ENCODE measurements at regions not wholly inside any gene's neighbourhood (a gene's known extent, or its start where the extent isn't known, plus 50 kb on each side); places are given as distances from the start of the nearest gene placed in this dataset.
A peak's percentile ranks its signal among the peaks of the same experiment; 100 is the strongest.

GRCh38 chr14:34331728-34332623, 130.1 kb downstream of the SPTSSA start (continued):
- TF ChIP-seq PRPF4 (IDR thresholded peaks at IDR 0.05; ENCODE audit: low read depth, low read length, poor library complexity, severe bottlenecking) (no peak), FLYWCH1 (CRISPR knock-in tag; IDR thresholded peaks at IDR 0.05) (peak; percentile 82; the same call in 1 of the 2 replicates), ZBTB38 (CRISPR knock-in tag; IDR thresholded peaks at IDR 0.05) (no peak), YEATS4 (CRISPR knock-in tag; IDR thresholded peaks at IDR 0.05; ENCODE audit: borderline replicate concordance) (peak; percentile 76), ZNF180 (CRISPR knock-in tag; IDR thresholded peaks at IDR 0.05; ENCODE audit: borderline replicate concordance, low read depth) (0 out of 2 replicates have a peak, but pooled peaks have one; percentile 25), BRD4 (CRISPR knock-in tag; IDR thresholded peaks at IDR 0.05) (peak; percentile 78), ZHX1 (CRISPR knock-in tag; IDR thresholded peaks at IDR 0.05; ENCODE audit: low read depth) (peak; percentile 68; the same call in 1 of the 2 replicates), SPEN (CRISPR knock-in tag; IDR thresholded peaks at IDR 0.05; ENCODE audit: low read depth) (no peak), SSRP1 (CRISPR knock-in tag; IDR thresholded peaks at IDR 0.05) (0 out of 2 replicates have a peak, but pooled peaks have one; percentile 4), AFF4 (CRISPR knock-in tag; IDR thresholded peaks at IDR 0.05) (peak; percentile 38; the same call in 1 of the 2 replicates)
- TF ChIP-seq, protein P1, sequence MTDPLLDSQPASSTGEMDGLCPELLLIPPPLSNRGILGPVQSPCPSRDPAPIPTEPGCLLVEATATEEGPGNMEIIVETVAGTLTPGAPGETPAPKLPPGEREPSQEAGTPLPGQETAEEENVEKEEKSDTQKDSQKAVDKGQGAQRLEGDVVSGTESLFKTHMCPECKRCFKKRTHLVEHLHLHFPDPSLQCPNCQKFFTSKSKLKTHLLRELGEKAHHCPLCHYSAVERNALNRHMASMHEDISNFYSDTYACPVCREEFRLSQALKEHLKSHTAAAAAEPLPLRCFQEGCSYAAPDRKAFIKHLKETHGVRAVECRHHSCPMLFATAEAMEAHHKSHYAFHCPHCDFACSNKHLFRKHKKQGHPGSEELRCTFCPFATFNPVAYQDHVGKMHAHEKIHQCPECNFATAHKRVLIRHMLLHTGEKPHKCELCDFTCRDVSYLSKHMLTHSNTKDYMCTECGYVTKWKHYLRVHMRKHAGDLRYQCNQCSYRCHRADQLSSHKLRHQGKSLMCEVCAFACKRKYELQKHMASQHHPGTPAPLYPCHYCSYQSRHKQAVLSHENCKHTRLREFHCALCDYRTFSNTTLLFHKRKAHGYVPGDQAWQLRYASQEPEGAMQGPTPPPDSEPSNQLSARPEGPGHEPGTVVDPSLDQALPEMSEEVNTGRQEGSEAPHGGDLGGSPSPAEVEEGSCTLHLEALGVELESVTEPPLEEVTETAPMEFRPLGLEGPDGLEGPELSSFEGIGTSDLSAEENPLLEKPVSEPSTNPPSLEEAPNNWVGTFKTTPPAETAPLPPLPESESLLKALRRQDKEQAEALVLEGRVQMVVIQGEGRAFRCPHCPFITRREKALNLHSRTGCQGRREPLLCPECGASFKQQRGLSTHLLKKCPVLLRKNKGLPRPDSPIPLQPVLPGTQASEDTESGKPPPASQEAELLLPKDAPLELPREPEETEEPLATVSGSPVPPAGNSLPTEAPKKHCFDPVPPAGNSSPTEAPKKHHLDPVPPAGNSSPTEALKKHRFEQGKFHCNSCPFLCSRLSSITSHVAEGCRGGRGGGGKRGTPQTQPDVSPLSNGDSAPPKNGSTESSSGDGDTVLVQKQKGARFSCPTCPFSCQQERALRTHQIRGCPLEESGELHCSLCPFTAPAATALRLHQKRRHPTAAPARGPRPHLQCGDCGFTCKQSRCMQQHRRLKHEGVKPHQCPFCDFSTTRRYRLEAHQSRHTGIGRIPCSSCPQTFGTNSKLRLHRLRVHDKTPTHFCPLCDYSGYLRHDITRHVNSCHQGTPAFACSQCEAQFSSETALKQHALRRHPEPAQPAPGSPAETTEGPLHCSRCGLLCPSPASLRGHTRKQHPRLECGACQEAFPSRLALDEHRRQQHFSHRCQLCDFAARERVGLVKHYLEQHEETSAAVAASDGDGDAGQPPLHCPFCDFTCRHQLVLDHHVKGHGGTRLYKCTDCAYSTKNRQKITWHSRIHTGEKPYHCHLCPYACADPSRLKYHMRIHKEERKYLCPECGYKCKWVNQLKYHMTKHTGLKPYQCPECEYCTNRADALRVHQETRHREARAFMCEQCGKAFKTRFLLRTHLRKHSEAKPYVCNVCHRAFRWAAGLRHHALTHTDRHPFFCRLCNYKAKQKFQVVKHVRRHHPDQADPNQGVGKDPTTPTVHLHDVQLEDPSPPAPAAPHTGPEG (CRISPR knock-in tag; IDR thresholded peaks at IDR 0.05), result no peak
- TF ChIP-seq, protein P2, sequence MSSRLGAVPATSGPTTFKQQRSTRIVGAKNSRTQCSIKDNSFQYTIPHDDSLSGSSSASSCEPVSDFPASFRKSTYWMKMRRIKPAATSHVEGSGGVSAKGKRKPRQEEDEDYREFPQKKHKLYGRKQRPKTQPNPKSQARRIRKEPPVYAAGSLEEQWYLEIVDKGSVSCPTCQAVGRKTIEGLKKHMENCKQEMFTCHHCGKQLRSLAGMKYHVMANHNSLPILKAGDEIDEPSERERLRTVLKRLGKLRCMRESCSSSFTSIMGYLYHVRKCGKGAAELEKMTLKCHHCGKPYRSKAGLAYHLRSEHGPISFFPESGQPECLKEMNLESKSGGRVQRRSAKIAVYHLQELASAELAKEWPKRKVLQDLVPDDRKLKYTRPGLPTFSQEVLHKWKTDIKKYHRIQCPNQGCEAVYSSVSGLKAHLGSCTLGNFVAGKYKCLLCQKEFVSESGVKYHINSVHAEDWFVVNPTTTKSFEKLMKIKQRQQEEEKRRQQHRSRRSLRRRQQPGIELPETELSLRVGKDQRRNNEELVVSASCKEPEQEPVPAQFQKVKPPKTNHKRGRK (CRISPR knock-in tag; IDR thresholded peaks at IDR 0.05), result peak; percentile 94

All from HepG2 (cell line).